Neural progenitor cell (in vitro differentiated cells): ENCODE measurements at regions not wholly inside any gene's neighbourhood (a gene's known extent, or its start where the extent isn't known, plus 50 kb on each side); places are given as distances from the start of the nearest gene placed in this dataset.
A peak's percentile ranks its signal among the peaks of the same experiment; 100 is the strongest.

Experiments
- DNase-seq: peaks from one replicate; pipeline ENCODE4 v3.0.0-alpha.2; 2016; ENCODE audit warnings: low spot score
- H2AFZ ChIP-seq: fragments of 200-600 bp; sonication (generic); replicated peaks from 2 replicates; pipeline ENCODE4 v1.6.1; 2016; ENCODE audit warnings: antibody characterized with exemption
- H3F3A ChIP-seq: fragments of 200-600 bp; sonication (generic); 2 replicates; pipeline ENCODE4 v1.6.1; 2016; ENCODE audit warnings: antibody characterized with exemption, low read depth
- H3K27ac ChIP-seq: fragments of 200-600 bp; sonication (generic); 2 replicates; pipeline ENCODE4 v1.5.1; 2016; ENCODE audit warnings: mild to moderate bottlenecking
- H3K27me3 ChIP-seq: fragments of 200-600 bp; sonication (generic); 2 replicates; pipeline ENCODE4 v1.6.1; 2016; ENCODE audit warnings: mild to moderate bottlenecking, moderate library complexity
- H3K36me3 ChIP-seq: fragments of 200-600 bp; sonication (generic); 2 replicates; pipeline ENCODE4 v1.5.1; 2016
- H3K4me1 ChIP-seq: fragments of 200-600 bp; sonication (generic); 2 replicates; pipeline ENCODE4 v1.6.1; 2016; ENCODE audit warnings: mixed run types
- H3K4me2 ChIP-seq: fragments of 200-600 bp; sonication (generic); 2 replicates; pipeline ENCODE4 v1.6.1; 2016
- H3K4me3 ChIP-seq: fragments of 200-600 bp; sonication (generic); 2 replicates; pipeline ENCODE4 v1.5.1; 2016
- H3K79me2 ChIP-seq: fragments of 200-600 bp; sonication (generic); 2 replicates; pipeline ENCODE4 v1.6.1; 2016; ENCODE audit warnings: low read depth
- H3K9ac ChIP-seq: fragments of 200-600 bp; sonication (generic); 2 replicates; pipeline ENCODE4 v1.6.1; 2016
- H3K9me3 ChIP-seq: fragments of 200-600 bp; sonication (generic); 2 replicates; pipeline ENCODE4 v1.5.1; 2016; ENCODE audit warnings: low read depth
- H4K20me1 ChIP-seq: fragments of 200-600 bp; sonication (generic); 2 replicates; pipeline ENCODE4 v1.6.1; 2016; ENCODE audit warnings: low read depth
- H3K27ac Mint-ChIP-seq: 3 replicates; pipeline ENCODE4 v1.8.0; 2021; ENCODE audit warnings: mixed read lengths
- H3K27me3 Mint-ChIP-seq: 2 replicates; pipeline ENCODE4 v1.8.0; 2022; ENCODE audit warnings: low read depth, mild to moderate bottlenecking, inconsistent platforms, moderate library complexity, mixed read lengths; ENCODE audit not compliant: insufficient read depth
- H3K36me3 Mint-ChIP-seq: 3 replicates; pipeline ENCODE4 v1.8.0; 2021; ENCODE audit warnings: mixed read lengths
- H3K4me1 Mint-ChIP-seq: 3 replicates; pipeline ENCODE4 v1.8.0; 2021; ENCODE audit warnings: mixed read lengths
- H3K4me3 Mint-ChIP-seq: 3 replicates; pipeline ENCODE4 v1.8.0; 2021; ENCODE audit warnings: mild to moderate bottlenecking, moderate library complexity, mixed read lengths
- H3K9me3 Mint-ChIP-seq: 3 replicates; pipeline ENCODE4 v1.8.0; 2020; ENCODE audit warnings: mixed read lengths
- EZH2 ChIP-seq: fragments of 200-600 bp; sonication (generic); IDR thresholded peaks from 2 replicates; pipeline ENCODE4 v1.6.1; 2017; ENCODE audit warnings: antibody characterized with exemption, mild to moderate bottlenecking, moderate library complexity
- EZH2phosphoT487 ChIP-seq: fragments of 200-600 bp; sonication (generic); IDR thresholded peaks from 2 replicates; pipeline ENCODE4 v1.6.1; 2017; ENCODE audit warnings: antibody characterized with exemption
- TF ChIP-seq, protein P1 (sequence below): fragments of 200-600 bp; sonication (generic); IDR thresholded peaks from 2 replicates; pipeline ENCODE4 v1.5.1; 2017; ENCODE audit warnings: antibody characterized with exemption, mild to moderate bottlenecking

DNA sequence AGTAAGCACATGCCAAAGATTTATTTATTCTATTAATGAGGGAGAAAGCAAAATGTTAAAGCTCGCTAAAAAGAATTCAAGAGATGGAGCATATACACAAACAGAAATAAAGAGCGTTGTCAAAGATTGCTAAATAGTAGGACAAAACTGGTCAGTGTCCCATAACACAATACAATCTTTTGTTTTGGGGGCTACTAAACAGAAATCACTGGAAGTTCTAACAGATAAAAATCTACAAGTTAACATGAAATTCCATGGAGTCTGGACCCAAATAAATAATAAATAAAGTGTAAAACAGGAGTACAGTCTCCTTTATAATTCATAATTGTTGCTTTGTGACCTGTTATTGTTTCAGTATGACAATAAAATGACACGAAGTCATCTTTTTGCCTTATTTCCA is 115.2 kb upstream of the CNTNAP4 start:
- H3K4me3 ChIP-seq, result no peak overlapping the region
- H3K9me3 ChIP-seq, result no peaks in the 10 kb centered on the region
- H3K9ac ChIP-seq, result no peak overlapping the region
- no peaks in the 10 kb centered on the region for H3K27me3 ChIP-seq
- no peak overlapping the region for H3K27ac Mint-ChIP-seq
- no peak overlapping the region for H2AFZ ChIP-seq
- H3F3A ChIP-seq, result no peaks in the 10 kb centered on the region
- TF ChIP-seq, protein P1, sequence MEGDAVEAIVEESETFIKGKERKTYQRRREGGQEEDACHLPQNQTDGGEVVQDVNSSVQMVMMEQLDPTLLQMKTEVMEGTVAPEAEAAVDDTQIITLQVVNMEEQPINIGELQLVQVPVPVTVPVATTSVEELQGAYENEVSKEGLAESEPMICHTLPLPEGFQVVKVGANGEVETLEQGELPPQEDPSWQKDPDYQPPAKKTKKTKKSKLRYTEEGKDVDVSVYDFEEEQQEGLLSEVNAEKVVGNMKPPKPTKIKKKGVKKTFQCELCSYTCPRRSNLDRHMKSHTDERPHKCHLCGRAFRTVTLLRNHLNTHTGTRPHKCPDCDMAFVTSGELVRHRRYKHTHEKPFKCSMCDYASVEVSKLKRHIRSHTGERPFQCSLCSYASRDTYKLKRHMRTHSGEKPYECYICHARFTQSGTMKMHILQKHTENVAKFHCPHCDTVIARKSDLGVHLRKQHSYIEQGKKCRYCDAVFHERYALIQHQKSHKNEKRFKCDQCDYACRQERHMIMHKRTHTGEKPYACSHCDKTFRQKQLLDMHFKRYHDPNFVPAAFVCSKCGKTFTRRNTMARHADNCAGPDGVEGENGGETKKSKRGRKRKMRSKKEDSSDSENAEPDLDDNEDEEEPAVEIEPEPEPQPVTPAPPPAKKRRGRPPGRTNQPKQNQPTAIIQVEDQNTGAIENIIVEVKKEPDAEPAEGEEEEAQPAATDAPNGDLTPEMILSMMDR, result no peak
- no peak for TF ChIP-seq EZH2
- TF ChIP-seq EZH2phosphoT487, result no peak
- H3K4me1 Mint-ChIP-seq, result no peaks in the 10 kb centered on the region
- H3K36me3 ChIP-seq, result no peaks in the 10 kb centered on the region
- DNase-seq, result no peak
- H3K27me3 Mint-ChIP-seq, result no peaks in the 10 kb centered on the region
- H3K27ac ChIP-seq, result no peak overlapping the region
- no peaks in the 10 kb centered on the region for H3K79me2 ChIP-seq
- no peaks in the 10 kb centered on the region for H3K36me3 Mint-ChIP-seq
- H4K20me1 ChIP-seq, result no peaks in the 10 kb centered on the region
- no peaks in the 10 kb centered on the region for H3K9me3 Mint-ChIP-seq
- no peak overlapping the region for H3K4me2 ChIP-seq
- no peak overlapping the region for H3K4me3 Mint-ChIP-seq
- H3K4me1 ChIP-seq, result no peaks in the 10 kb centered on the region

DNA sequence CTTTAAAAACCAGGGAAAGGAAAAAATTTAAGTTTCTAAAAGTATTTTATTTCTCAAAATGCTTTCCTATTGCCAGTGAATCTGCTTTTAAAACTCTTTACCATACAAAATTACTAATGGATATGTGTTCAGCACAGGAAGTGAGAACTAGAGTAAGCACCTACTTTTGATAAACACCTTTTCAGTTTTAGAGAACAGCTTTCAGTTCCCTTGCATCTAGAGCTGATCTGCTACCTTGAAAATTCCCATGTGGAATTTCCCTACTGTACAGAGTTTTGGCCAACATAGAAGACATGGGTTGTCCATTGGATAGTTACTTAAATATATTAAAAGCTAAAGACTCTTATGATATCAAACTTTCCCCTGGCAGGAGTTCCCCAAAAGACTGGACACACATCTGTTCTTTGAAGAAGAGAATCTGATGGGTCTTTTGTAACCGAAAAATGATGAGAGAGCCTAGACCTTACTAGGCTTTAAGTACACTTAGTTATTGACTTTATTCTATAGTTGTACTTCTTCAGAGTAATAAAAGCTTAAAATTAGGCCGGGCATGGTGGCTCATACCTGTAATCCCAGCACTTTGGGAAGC is 112.1 kb upstream of the CNTNAP4 start:
- Histone ChIP-seq H3K4me1 (no peaks in the 10 kb centered on the region), H4K20me1 (no peaks in the 10 kb centered on the region), H3K36me3 (no peaks in the 10 kb centered on the region), H2AFZ (no peak overlapping the region), H3K4me3 (no peak overlapping the region), H3K79me2 (no peaks in the 10 kb centered on the region), H3K27me3 (no peaks in the 10 kb centered on the region), H3F3A (no peaks in the 10 kb centered on the region), H3K27ac (no peak overlapping the region), H3K9ac (no peak overlapping the region), H3K9me3 (no peaks in the 10 kb centered on the region), H3K4me2 (no peak overlapping the region)
- H3K36me3 Mint-ChIP-seq, result no peaks in the 10 kb centered on the region
- DNase-seq, result no peak
- no peaks in the 10 kb centered on the region for H3K9me3 Mint-ChIP-seq
- H3K27me3 Mint-ChIP-seq, result no peaks in the 10 kb centered on the region
- H3K27ac Mint-ChIP-seq, result no peak overlapping the region
- H3K4me1 Mint-ChIP-seq, result no peaks in the 10 kb centered on the region
- no peak for TF ChIP-seq EZH2
- TF ChIP-seq EZH2phosphoT487, result no peak
- TF ChIP-seq, protein P1, result no peak
- H3K4me3 Mint-ChIP-seq, result no peak overlapping the region

GRCh38 chr16:76175718-76176117 is 101.5 kb upstream of the CNTNAP4 start:
- Mint-ChIP-seq H3K27me3 (peaks cover 2% of the 10 kb centered on the region), H3K36me3 (no peaks in the 10 kb centered on the region), H3K4me1 (no peaks in the 10 kb centered on the region), H3K9me3 (peaks cover 5% of the 10 kb centered on the region), H3K27ac (no peak overlapping the region), H3K4me3 (no peak overlapping the region)
- no peaks in the 10 kb centered on the region for H3F3A ChIP-seq
- H2AFZ ChIP-seq, result no peak overlapping the region
- no peaks in the 10 kb centered on the region for H4K20me1 ChIP-seq
- H3K4me2 ChIP-seq, result no peak overlapping the region
- no peaks in the 10 kb centered on the region for H3K79me2 ChIP-seq
- DNase-seq, result no peak
- TF ChIP-seq EZH2phosphoT487 (no peak), EZH2 (no peak)
- H3K27ac ChIP-seq, result no peak overlapping the region
- no peak overlapping the region for H3K9ac ChIP-seq
- H3K9me3 ChIP-seq, result peaks cover 13% of the 10 kb centered on the region
- H3K4me3 ChIP-seq, result no peak overlapping the region
- H3K36me3 ChIP-seq, result no peaks in the 10 kb centered on the region
- no peaks in the 10 kb centered on the region for H3K27me3 ChIP-seq
- H3K4me1 ChIP-seq, result no peaks in the 10 kb centered on the region

GRCh38 chr16:76176153-76176552 is 101.0 kb upstream of the CNTNAP4 start:
- no peaks in the 10 kb centered on the region for H3F3A ChIP-seq
- H3K27me3 ChIP-seq, result no peaks in the 10 kb centered on the region
- no peak overlapping the region for H3K27ac ChIP-seq
- H3K9ac ChIP-seq, result no peak overlapping the region
- H3K36me3 ChIP-seq, result no peaks in the 10 kb centered on the region
- peak overlapping the region; percentile 26 for H2AFZ ChIP-seq
- peaks cover 13% of the 10 kb centered on the region for H3K9me3 ChIP-seq
- H3K4me2 ChIP-seq, result no peak overlapping the region
- H3K4me1 ChIP-seq, result no peaks in the 10 kb centered on the region
- H3K79me2 ChIP-seq, result no peaks in the 10 kb centered on the region
- H3K4me3 ChIP-seq, result no peak overlapping the region
- H3K27ac Mint-ChIP-seq, result no peak overlapping the region
- peaks cover 2% of the 10 kb centered on the region for H3K27me3 Mint-ChIP-seq
- H3K4me1 Mint-ChIP-seq, result no peaks in the 10 kb centered on the region
- DNase-seq, result no peak
- H4K20me1 ChIP-seq, result no peaks in the 10 kb centered on the region
- no peaks in the 10 kb centered on the region for H3K36me3 Mint-ChIP-seq
- TF ChIP-seq EZH2 (no peak), EZH2phosphoT487 (no peak)
- TF ChIP-seq, protein P1, result no peak
- H3K4me3 Mint-ChIP-seq, result no peak overlapping the region
- H3K9me3 Mint-ChIP-seq, result peaks cover 5% of the 10 kb centered on the region
